Endothelial cell of umbilical vein (primary cell): ENCODE measurements at regions not wholly inside any gene's neighbourhood (a gene's known extent, or its start where the extent isn't known, plus 50 kb on each side); places are given as distances from the start of the nearest gene placed in this dataset.

Experiments
- CTCF ChIP-seq, 2 donors: IDR thresholded peaks; 1 replicate in 1 of 2; 2 replicates in 1 of 2; pipeline ENCODE4 v1.5.1; 2011; ENCODE audit warnings: low read length in 2 of 2, mild to moderate bottlenecking in 2 of 2, moderate library complexity in 2 of 2, control low read depth in 1 of 2, inconsistent platforms in 1 of 2, low read depth in 1 of 2; ENCODE audit not compliant: insufficient read depth in 1 of 2; ENCODE audit errors: extremely low read depth in 1 of 2
- EZH2 ChIP-seq: IDR thresholded peaks from 2 replicates; pipeline ENCODE4 v1.6.1; 2012; ENCODE audit warnings: borderline replicate concordance, low read depth, mild to moderate bottlenecking, moderate library complexity, low read length, inconsistent platforms; ENCODE audit not compliant: severe bottlenecking
- FOS ChIP-seq: IDR thresholded peaks from 2 replicates; pipeline ENCODE4 v1.6.1; 2011; ENCODE audit warnings: mild to moderate bottlenecking, low read length, moderate library complexity, borderline replicate concordance; ENCODE audit not compliant: insufficient read depth
- JUN ChIP-seq: IDR thresholded peaks from 2 replicates; pipeline ENCODE4 v1.6.1; 2011; ENCODE audit warnings: borderline replicate concordance, low read depth; ENCODE audit not compliant: insufficient read length, insufficient read depth
- MYC ChIP-seq: IDR thresholded peaks from one replicate; pipeline ENCODE4 v1.6.1; 2011; ENCODE audit warnings: mild to moderate bottlenecking, low read depth, low read length
- POLR2A ChIP-seq: IDR thresholded peaks from 2 replicates; pipeline ENCODE4 v1.6.1; 2012; ENCODE audit warnings: low read depth, mild to moderate bottlenecking, control low read depth, low read length
- POLR2AphosphoS5 ChIP-seq: IDR thresholded peaks from 2 replicates; pipeline ENCODE4 v1.6.1; 2012; ENCODE audit warnings: low read depth, mild to moderate bottlenecking, control low read depth, low read length, moderate library complexity; ENCODE audit not compliant: insufficient read depth
- TF ChIP-seq, protein P1 (sequence below): IDR thresholded peaks from 2 replicates; pipeline ENCODE4 v1.6.1; 2011; ENCODE audit not compliant: insufficient read depth, insufficient read length

DNA sequence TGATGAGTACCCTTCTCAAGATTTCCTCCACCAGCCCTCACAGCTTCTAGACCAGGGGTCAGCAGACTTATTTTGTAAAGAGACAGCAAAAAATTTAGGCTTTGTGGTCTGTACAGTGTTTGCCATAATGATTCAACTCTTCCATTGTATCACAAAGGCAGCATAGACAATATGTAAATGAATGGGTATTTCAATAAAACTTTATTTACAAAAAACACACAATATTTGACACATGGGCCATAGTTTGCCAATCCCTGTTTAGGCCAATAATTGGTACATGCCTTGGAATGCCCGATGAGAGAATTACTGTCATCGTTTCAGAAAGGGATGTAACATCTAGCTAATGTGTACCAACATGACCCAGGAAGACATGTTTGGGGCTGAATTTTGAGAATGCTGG, 178.9 kb upstream of the GALNT2 start:
- TF ChIP-seq, protein P1, sequence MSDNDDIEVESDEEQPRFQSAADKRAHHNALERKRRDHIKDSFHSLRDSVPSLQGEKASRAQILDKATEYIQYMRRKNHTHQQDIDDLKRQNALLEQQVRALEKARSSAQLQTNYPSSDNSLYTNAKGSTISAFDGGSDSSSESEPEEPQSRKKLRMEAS: no peak
- TF ChIP-seq CTCF (IDR thresholded peaks at IDR 0.05; ENCODE audit: extremely low read depth in 1 of 2, insufficient read depth in 1 of 2, low read depth in 1 of 2, low read length in 2 of 2): no peak
- no peak for TF ChIP-seq POLR2AphosphoS5
- TF ChIP-seq FOS: no peak
- TF ChIP-seq POLR2A: no peak
- no peak for TF ChIP-seq MYC
- no peak for TF ChIP-seq EZH2
- no peak for TF ChIP-seq JUN
